ENCODE measurements at regions not wholly inside any gene's neighbourhood (a gene's known extent, or its start where the extent isn't known, plus 50 kb on each side); places are given as distances from the start of the nearest gene placed in this dataset.

- H3K4me3 ChIP-seq, result no peak overlapping the region
- no peaks in the 10 kb centered on the region for H3K27me3 ChIP-seq
- H3K36me3 ChIP-seq, result no peaks in the 10 kb centered on the region
- H3K4me1 ChIP-seq, result no peaks in the 10 kb centered on the region
- no peaks in the 10 kb centered on the region for H3K9me3 ChIP-seq
- no peak overlapping the region for H3K27ac ChIP-seq
- no peak for DNase-seq (ENCODE audit: extremely low spot score in 2 of 2)
- intact Hi-C loops (cut with DNase I), result no loop called here
- no peak for TF ChIP-seq POLR2AphosphoS5 (IDR thresholded peaks at IDR 0.05; ENCODE audit: insufficient read depth in 1 of 2, low read depth in 1 of 2)
- no peak for TF ChIP-seq CTCF (IDR thresholded peaks at IDR 0.05)
- TF ChIP-seq POLR2A (IDR thresholded peaks at IDR 0.05), result no peak
These were observed 52.1 kb downstream of the PWWP3B start for GRCh38 chrX:106220177-106220576.

- H3K4me3 ChIP-seq, result no peak overlapping the region
- TF ChIP-seq POLR2AphosphoS5 (IDR thresholded peaks at IDR 0.05; ENCODE audit: insufficient read depth in 1 of 2, low read depth in 1 of 2) (no peak), CTCF (IDR thresholded peaks at IDR 0.05) (no peak), POLR2A (IDR thresholded peaks at IDR 0.05) (no peak)
- intact Hi-C loops (cut with DNase I), result no loop called here
- no peaks in the 10 kb centered on the region for H3K27me3 ChIP-seq
- H3K27ac ChIP-seq, result no peak overlapping the region
- DNase-seq (ENCODE audit: extremely low spot score in 2 of 2), result no peak
- H3K36me3 ChIP-seq, result no peaks in the 10 kb centered on the region
- H3K9me3 ChIP-seq, result no peaks in the 10 kb centered on the region
- no peaks in the 10 kb centered on the region for H3K4me1 ChIP-seq
These were observed 75.3 kb downstream of the PWWP3B start for GRCh38 chrX:106243376-106243775.

- no peaks in the 10 kb centered on the region for H3K27me3 ChIP-seq
- no peak overlapping the region for H3K4me3 ChIP-seq
- no peak overlapping the region for H3K27ac ChIP-seq
- no peaks in the 10 kb centered on the region for H3K36me3 ChIP-seq
- TF ChIP-seq POLR2A (IDR thresholded peaks at IDR 0.05), result no peak
- TF ChIP-seq CTCF (IDR thresholded peaks at IDR 0.05), result no peak
- TF ChIP-seq POLR2AphosphoS5 (IDR thresholded peaks at IDR 0.05; ENCODE audit: insufficient read depth in 1 of 2, low read depth in 1 of 2), result no peak
- no peaks in the 10 kb centered on the region for H3K9me3 ChIP-seq
- intact Hi-C loops (cut with DNase I), result no loop called here
- DNase-seq (ENCODE audit: extremely low spot score in 2 of 2), result no peak
- H3K4me1 ChIP-seq, result no peaks in the 10 kb centered on the region
These were observed 78.4 kb downstream of the PWWP3B start for GRCh38 chrX:106246511-106246910.

GRCh38 chrX:106247162-106247561 lies 79.1 kb downstream of the PWWP3B start:
- H3K4me3 ChIP-seq, result no peak overlapping the region
- H3K36me3 ChIP-seq, result no peaks in the 10 kb centered on the region
- intact Hi-C loops (cut with DNase I), result no loop called here
- H3K4me1 ChIP-seq, result no peaks in the 10 kb centered on the region
- TF ChIP-seq POLR2A (IDR thresholded peaks at IDR 0.05) (no peak), POLR2AphosphoS5 (IDR thresholded peaks at IDR 0.05; ENCODE audit: insufficient read depth in 1 of 2, low read depth in 1 of 2) (no peak), CTCF (IDR thresholded peaks at IDR 0.05) (no peak)
- H3K27me3 ChIP-seq, result no peaks in the 10 kb centered on the region
- no peak overlapping the region for H3K27ac ChIP-seq
- no peaks in the 10 kb centered on the region for H3K9me3 ChIP-seq
- no peak for DNase-seq (ENCODE audit: extremely low spot score in 2 of 2)

DNA sequence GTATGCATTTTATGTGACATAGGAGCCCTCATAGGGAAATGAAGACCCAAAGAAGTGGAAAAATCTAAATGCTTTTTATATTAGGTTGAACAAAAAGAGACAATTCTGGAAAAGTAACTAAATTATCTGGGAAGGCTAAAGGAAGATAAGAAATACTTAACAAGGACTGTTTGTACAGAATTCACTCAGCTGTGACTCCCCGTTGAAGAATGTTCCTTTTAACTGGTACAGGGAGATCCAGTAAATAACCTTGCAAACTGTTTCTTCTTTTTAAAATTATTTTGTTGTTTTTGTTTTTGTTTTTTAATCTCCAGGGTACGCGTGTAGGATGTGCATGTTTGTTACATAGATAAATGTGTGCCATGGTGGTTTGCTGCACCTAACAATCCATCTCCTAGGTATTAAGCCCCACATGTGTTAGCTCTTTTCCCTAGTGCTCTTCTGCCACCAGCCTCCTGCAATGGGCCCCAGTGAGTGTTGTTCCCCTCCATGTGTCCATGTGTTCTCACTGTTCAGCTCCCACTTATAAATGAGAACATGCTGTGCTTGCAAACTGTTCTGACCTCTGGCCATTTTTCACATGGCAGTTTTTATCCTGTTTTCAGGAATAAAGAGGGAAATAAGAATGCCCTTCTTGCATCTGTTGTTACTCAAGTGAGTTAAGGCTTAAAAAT lies 81.7 kb downstream of the PWWP3B start:
- no peak for DNase-seq (ENCODE audit: extremely low spot score in 2 of 2)
- Histone ChIP-seq H3K4me3 (no peak overlapping the region), H3K36me3 (no peaks in the 10 kb centered on the region), H3K9me3 (no peaks in the 10 kb centered on the region), H3K27ac (no peak overlapping the region), H3K27me3 (no peaks in the 10 kb centered on the region), H3K4me1 (no peaks in the 10 kb centered on the region)
- intact Hi-C loops (cut with DNase I), result no loop called here
- no peak for TF ChIP-seq CTCF (IDR thresholded peaks at IDR 0.05)
- TF ChIP-seq POLR2AphosphoS5 (IDR thresholded peaks at IDR 0.05; ENCODE audit: insufficient read depth in 1 of 2, low read depth in 1 of 2), result no peak
- no peak for TF ChIP-seq POLR2A (IDR thresholded peaks at IDR 0.05)

Measured in vagina (tissue), 2 donors.